PC-9 (cell line): ENCODE measurements at regions not wholly inside any gene's neighbourhood (a gene's known extent, or its start where the extent isn't known, plus 50 kb on each side); places are given as distances from the start of the nearest gene placed in this dataset.

Experiments
- CTCF ChIP-seq: fragments of 200-600 bp; sonication (generic); conservative IDR thresholded peaks from 2 replicates; pipeline ENCODE4 v1.6.1; 2017; ENCODE audit warnings: mixed run types, antibody characterized with exemption, mild to moderate bottlenecking, moderate library complexity
- EZH2 ChIP-seq: fragments of 200-600 bp; sonication (generic); IDR thresholded peaks from 2 replicates; pipeline ENCODE4 v1.8.0; 2017; ENCODE audit warnings: antibody characterized with exemption, low read depth

GRCh38 chr13:63446329-63446728 is 2030.7 kb upstream of the PCDH20 start:
- TF ChIP-seq CTCF (no peak), EZH2 (no peak)
